HG03135 (cell line): ENCODE measurements at regions not wholly inside any gene's neighbourhood (a gene's known extent, or its start where the extent isn't known, plus 50 kb on each side); places are given as distances from the start of the nearest gene placed in this dataset.

ENCODE experiments used
- ATAC-seq: cut with Tn5 transposase; IDR thresholded peaks from one replicate; pipeline ENCODE4 v1.9.1; 2021; ENCODE audit warnings: mild to moderate bottlenecking, moderate library complexity; ENCODE audit not compliant: unreplicated experiment

- ATAC-seq, result no peak
Measured at GRCh38 chr6:147752689-147753403, 244.4 kb downstream of the SAMD5 start.

GRCh38 chr6:147755999-147756398 lies 247.5 kb downstream of the SAMD5 start:
- no peak for ATAC-seq

- ATAC-seq, result no peak
Measured at GRCh38 chr6:147756891-147757290, 248.4 kb downstream of the SAMD5 start.

GRCh38 chr6:147757291-147757690 lies 248.8 kb downstream of the SAMD5 start:
- ATAC-seq, result no peak

- no peak for ATAC-seq
Measured at GRCh38 chr6:147758303-147758702, 249.8 kb downstream of the SAMD5 start.

- no peak for ATAC-seq
Measured at GRCh38 chr6:147759093-147759492, 250.6 kb downstream of the SAMD5 start.

- no peak for ATAC-seq
Measured at GRCh38 chr6:147759536-147759935, 251.0 kb downstream of the SAMD5 start.

- ATAC-seq, result no peak
Measured at GRCh38 chr6:147765541-147765940, 257.1 kb downstream of the SAMD5 start.

GRCh38 chr6:147768969-147769368 lies 260.5 kb downstream of the SAMD5 start:
- ATAC-seq, result no peak

GRCh38 chr6:147769496-147770087 lies 261.1 kb downstream of the SAMD5 start:
- ATAC-seq, result no peak

- no peak for ATAC-seq
Measured at GRCh38 chr6:147770221-147770620, 261.7 kb downstream of the SAMD5 start.

GRCh38 chr6:147772724-147773123 lies 264.2 kb downstream of the SAMD5 start:
- ATAC-seq, result no peak

- ATAC-seq, result no peak
Measured at GRCh38 chr6:147774856-147775255, 266.4 kb downstream of the SAMD5 start.

- ATAC-seq, result no peak
Measured at GRCh38 chr6:147776631-147777213, 268.2 kb downstream of the SAMD5 start.

- ATAC-seq, result no peak
Measured at GRCh38 chr6:147779624-147780023, 271.1 kb downstream of the SAMD5 start.

- ATAC-seq, result no peak
Measured at GRCh38 chr6:147782302-147782701, 273.8 kb downstream of the SAMD5 start.

- no peak for ATAC-seq
Measured at GRCh38 chr6:147784371-147784770, 275.9 kb downstream of the SAMD5 start.

GRCh38 chr6:147787417-147787816 lies 278.9 kb downstream of the SAMD5 start:
- ATAC-seq, result no peak

- ATAC-seq, result no peak
Measured at GRCh38 chr6:147789430-147789947, 281.0 kb downstream of the SAMD5 start.

GRCh38 chr6:147793871-147794643 lies 285.6 kb downstream of the SAMD5 start:
- no peak for ATAC-seq

GRCh38 chr6:147802459-147802858 lies 294.0 kb downstream of the SAMD5 start:
- no peak for ATAC-seq
